H1 (cell line): ENCODE measurements at regions not wholly inside any gene's neighbourhood (a gene's known extent, or its start where the extent isn't known, plus 50 kb on each side); places are given as distances from the start of the nearest gene placed in this dataset.

ENCODE experiments used
- CTCF ChIA-PET: fragments of 300-600 bp; sonication (Branson Sonifier 250); formaldehyde crosslinking; loops from one replicate; lab custom pipeline; 2021; ENCODE audit not compliant: partially characterized antibody; lab: Charles Lee
- POLR2A ChIA-PET: fragments of 300-600 bp; sonication (Branson Sonifier 250); formaldehyde crosslinking; loops from one replicate; lab custom pipeline; 2021; ENCODE audit warnings: inconsistent platforms; ENCODE audit not compliant: partially characterized antibody; lab: Charles Lee
- DNase-seq, 2 experiments: peaks; one replicate each; pipeline versions ENCODE4 v3.0.0 to v3.0.0-alpha.2; 2010 to 2022; ENCODE audit warnings: low spot score in 2 of 2, low read depth in 1 of 2, mixed read lengths in 1 of 2
- FAIRE-seq: peaks from 2 replicates; lab custom pipeline; 2011; peaks lifted over from hg19 to GRCh38; lab: Jason Lieb, UNC
- H2AFZ ChIP-seq: 2 replicates; pipeline ENCODE4 v1.8.1; 2012; ENCODE audit warnings: low read length, inconsistent platforms
- H2AK5ac ChIP-seq: 2 replicates; pipeline ENCODE4 v1.6.1; 2013; ENCODE audit warnings: low read depth, low read length
- H2BK120ac ChIP-seq: replicated peaks from 2 replicates; pipeline ENCODE3; 2013; ENCODE audit warnings: low read depth, low read length, inconsistent platforms
- H2BK12ac ChIP-seq: 2 replicates; pipeline ENCODE4 v1.6.1; 2013; ENCODE audit warnings: low read depth, low read length
- H2BK15ac ChIP-seq: 2 replicates; pipeline ENCODE4 v1.6.1; 2013; ENCODE audit warnings: low read length
- H2BK20ac ChIP-seq: 2 replicates; pipeline ENCODE4 v1.6.1; 2013; ENCODE audit warnings: low read length
- H2BK5ac ChIP-seq: 2 replicates; pipeline ENCODE4 v1.6.1; 2013; ENCODE audit warnings: low read depth, low read length
- H3K14ac ChIP-seq: 2 replicates; pipeline ENCODE4 v1.6.1; 2013; ENCODE audit warnings: inconsistent platforms; ENCODE audit not compliant: insufficient read length
- H3K18ac ChIP-seq: 2 replicates; pipeline ENCODE4 v1.6.1; 2013; ENCODE audit warnings: low read length; ENCODE audit errors: extremely low read depth
- H3K23ac ChIP-seq: 2 replicates; pipeline ENCODE4 v1.6.1; 2013; ENCODE audit warnings: inconsistent platforms; ENCODE audit not compliant: insufficient read length
- H3K23me2 ChIP-seq: 2 replicates; pipeline ENCODE4 v1.6.1; 2013; ENCODE audit warnings: low read depth, low read length
- H3K27ac ChIP-seq: 2 replicates; pipeline ENCODE4 v1.6.1; 2011; ENCODE audit warnings: low read depth, low read length, inconsistent platforms
- H3K27me3 ChIP-seq, 4 experiments: replicated peaks in 1 of 4; 1 replicate in 1 of 4; 2 replicates in 3 of 4; pipeline versions ENCODE4 v1.6.1 to v1.8.1; 2011 to 2013; ENCODE audit warnings: low read length in 3 of 4, mild to moderate bottlenecking in 3 of 4, inconsistent platforms in 2 of 4, mixed read lengths in 2 of 4, moderate library complexity in 1 of 4; ENCODE audit not compliant: control insufficient read depth in 3 of 4, insufficient read depth in 3 of 4; ENCODE audit errors: extremely low read depth in 1 of 4
- H3K36me3 ChIP-seq, 4 experiments: 2 replicates each; pipeline versions ENCODE4 v1.6.1 to v1.8.1; 2011 to 2013; ENCODE audit warnings: mild to moderate bottlenecking in 4 of 4, low read length in 3 of 4, moderate library complexity in 2 of 4, control low read depth in 1 of 4, inconsistent platforms in 1 of 4; ENCODE audit not compliant: insufficient read depth in 4 of 4, control insufficient read depth in 2 of 4
- H3K4ac ChIP-seq: replicated peaks from 2 replicates; pipeline ENCODE3; 2013; ENCODE audit warnings: low read length, low read depth, mixed read lengths, inconsistent platforms; ENCODE audit not compliant: insufficient read length
- H3K4me1 ChIP-seq, 4 experiments: replicated peaks in 1 of 4; 1 replicate in 1 of 4; 2 replicates in 3 of 4; pipeline versions ENCODE4 v1.6.1 to v1.8.1; 2011 to 2013; ENCODE audit warnings: low read length in 3 of 4, inconsistent platforms in 2 of 4, mixed read lengths in 1 of 4; ENCODE audit not compliant: insufficient read depth in 4 of 4, control insufficient read depth in 3 of 4
- H3K4me2 ChIP-seq, 2 experiments: 2 replicates each; pipeline versions ENCODE4 v1.6.1 to v1.8.1; 2011 to 2013; ENCODE audit warnings: low read depth in 2 of 2, low read length in 2 of 2, control low read depth in 1 of 2, inconsistent platforms in 1 of 2, mild to moderate bottlenecking in 1 of 2; ENCODE audit not compliant: insufficient read depth in 1 of 2
- H3K4me3 ChIP-seq, 4 experiments: fragments of 200-600, 300-600 bp in 1 of 4; sonication (generic), shearing (Covaris generic), sonication (Bioruptor Twin) in 1 of 4; 2 replicates each; pipeline versions ENCODE4 v1.5.1 to v1.8.1; 2011 to 2016; ENCODE audit warnings: low read length in 4 of 4, low read depth in 3 of 4, control low read depth in 2 of 4, inconsistent platforms in 2 of 4, mild to moderate bottlenecking in 2 of 4, mixed read lengths in 1 of 4, moderate library complexity in 1 of 4; ENCODE audit not compliant: insufficient read depth in 2 of 4; ENCODE audit errors: extremely low read depth in 1 of 4
- H3K56ac ChIP-seq: replicated peaks from 2 replicates; pipeline ENCODE3; 2013; ENCODE audit warnings: low read depth, mild to moderate bottlenecking, mixed read lengths, low read length, inconsistent platforms; ENCODE audit not compliant: insufficient read length
- H3K79me1 ChIP-seq: 2 replicates; pipeline ENCODE4 v1.6.1; 2013; ENCODE audit warnings: low read depth, low read length, control low read depth
- H3K79me2 ChIP-seq, 2 experiments: 2 replicates each; pipeline versions ENCODE4 v1.6.1 to v1.8.1; 2012 to 2013; ENCODE audit warnings: low read length in 2 of 2, mild to moderate bottlenecking in 2 of 2, inconsistent platforms in 1 of 2; ENCODE audit not compliant: insufficient read depth in 2 of 2, control insufficient read depth in 1 of 2
- H3K9ac ChIP-seq, 4 experiments: replicated peaks in 1 of 4; 1 replicate in 1 of 4; 2 replicates in 3 of 4; pipeline versions ENCODE4 v1.6.1 to v1.8.1; 2011 to 2013; ENCODE audit warnings: low read depth in 3 of 4, low read length in 3 of 4, control low read depth in 2 of 4, mild to moderate bottlenecking in 2 of 4, moderate library complexity in 2 of 4, inconsistent platforms in 1 of 4; ENCODE audit errors: extremely low read depth in 1 of 4
- H3K9me3 ChIP-seq, 2 experiments: 2 replicates each; pipeline versions ENCODE4 v1.6.1 to v1.8.1; 2012 to 2013; ENCODE audit warnings: mild to moderate bottlenecking in 2 of 2, moderate library complexity in 2 of 2, control low read depth in 1 of 2, inconsistent platforms in 1 of 2, low read depth in 1 of 2, low read length in 1 of 2, mixed read lengths in 1 of 2; ENCODE audit not compliant: insufficient read depth in 2 of 2
- H4K20me1 ChIP-seq, 2 experiments: replicated peaks in 1 of 2; 2 replicates each; pipeline versions ENCODE3 to v1.8.1; 2011 to 2013; ENCODE audit warnings: inconsistent platforms in 2 of 2, low read length in 2 of 2, mild to moderate bottlenecking in 1 of 2; ENCODE audit not compliant: insufficient read depth in 2 of 2, control insufficient read depth in 1 of 2
- H4K5ac ChIP-seq: 2 replicates; pipeline ENCODE4 v1.6.1; 2013; ENCODE audit warnings: low read length, low read depth, mixed read lengths, inconsistent platforms; ENCODE audit not compliant: insufficient read length
- H4K8ac ChIP-seq: 2 replicates; pipeline ENCODE4 v1.8.0; 2013; ENCODE audit warnings: mild to moderate bottlenecking, moderate library complexity, low read length, inconsistent platforms; ENCODE audit not compliant: insufficient read depth; ENCODE audit errors: extremely low read depth
- H4K91ac ChIP-seq: replicated peaks from 2 replicates; pipeline ENCODE3; 2013; ENCODE audit warnings: low read length, mixed read lengths, inconsistent platforms; ENCODE audit not compliant: insufficient read length
- SUZ12 ChIP-seq: fragments of 200-600 bp; sonication (generic); IDR thresholded peaks from 2 replicates; pipeline ENCODE4 v1.6.1; 2012; ENCODE audit warnings: mild to moderate bottlenecking, inconsistent platforms, low read length, moderate library complexity, mixed read lengths
- WGBS, 2 experiments: shearing (Covaris generic) in 1 of 2; methylation state at CpG; one replicate each; pipeline versions ENCODE4 v1.1.6 to v1.1.7; 2013 to 2015; ENCODE audit warnings: low lambda C conversion rate in 2 of 2, mixed read lengths in 2 of 2, inconsistent platforms in 1 of 2, low coverage in 1 of 2, missing lambda C conversion rate in 1 of 2; ENCODE audit not compliant: insufficient replicate concordance in 2 of 2, insufficient coverage in 1 of 2, insufficient read length in 1 of 2; ENCODE audit errors: extremely low coverage in 1 of 2, missing lambda C conversion rate in 1 of 2; 5-methylcytosine and 5-hydroxymethylcytosine counted together

- POLR2A ChIA-PET, result no interaction called here
- CTCF ChIA-PET, result interaction anchor here (0.5 kb wide), 1 partner anchor 1753 kb away, joined by 6 read pairs; no protein-coding TSS in a partner anchor
- no peak overlapping the region for H4K5ac ChIP-seq
- DNase-seq (no peak), FAIRE-seq (no peak)
- no peaks in the 10 kb centered on the region for H3K79me2 ChIP-seq
- 0 out of 2 replicates have a peak overlapping the region, but pooled peaks have one; percentile 2 for H2BK12ac ChIP-seq
- no peaks in the 10 kb centered on the region for H3K4me1 ChIP-seq
- H3K27ac ChIP-seq, result no peak overlapping the region
- no peak overlapping the region for H3K14ac ChIP-seq
- 83% methylated on average over 1 of the region's 1 CpG; no CpG with 5 or more reads in 1 of the 2 experiments for WGBS, 2 experiments
- H3K27me3 ChIP-seq, result no peaks in the 10 kb centered on the region
- no peak overlapping the region for H3K23ac ChIP-seq
- H3K4me2 ChIP-seq, result no peak overlapping the region
- H2BK15ac ChIP-seq, result no peak overlapping the region
- no peak overlapping the region for H2BK120ac ChIP-seq
- H4K91ac ChIP-seq, result no peak overlapping the region
- no peaks in the 10 kb centered on the region for H3K23me2 ChIP-seq
- no peaks in the 10 kb centered on the region for H4K20me1 ChIP-seq
- H3K9me3 ChIP-seq, result no peaks in the 10 kb centered on the region
- no peaks in the 10 kb centered on the region for H3K79me1 ChIP-seq
- H2BK20ac ChIP-seq, result no peak overlapping the region
- no peak overlapping the region for H3K18ac ChIP-seq
- no peak overlapping the region for H4K8ac ChIP-seq
- H3K4ac ChIP-seq, result no peak overlapping the region
- H3K36me3 ChIP-seq, result no peaks in the 10 kb centered on the region
- no peak overlapping the region for H3K4me3 ChIP-seq
- H2AK5ac ChIP-seq, result no peak overlapping the region
- H3K56ac ChIP-seq, result no peak overlapping the region
- no peak overlapping the region for H2BK5ac ChIP-seq
- no peak overlapping the region for H3K9ac ChIP-seq
- peak overlapping the region; percentile 76; the same call in 1 of the 2 replicates for H2AFZ ChIP-seq
- no peak for TF ChIP-seq SUZ12
These were observed 179.1 kb upstream of the ZPLD1 start for GRCh38 chr3:102255736-102256135.
